RWPE1 (cell line): ENCODE measurements at regions not wholly inside any gene's neighbourhood (a gene's known extent, or its start where the extent isn't known, plus 50 kb on each side); places are given as distances from the start of the nearest gene placed in this dataset.

Experiments used
- CTCF ChIA-PET: fragments of 350-600 bp; sonication (Branson Sonifier 250); formaldehyde crosslinking; extraction: SDS; loops from one replicate; lab custom pipeline; 2021; lab: Yijun Ruan, JAX
- POLR2A ChIA-PET: fragments of 400-600 bp; formaldehyde crosslinking; extraction: SDS; loops from one replicate; lab custom pipeline; 2020; ENCODE audit warnings: antibody characterized with exemption; ENCODE audit not compliant: low non-redundant PET; lab: Yijun Ruan, JAX
- DNase-seq: peaks from one replicate; pipeline ENCODE4 v3.0.0; 2012; ENCODE audit warnings: low spot score
- H3K27ac ChIP-seq: fragments of 450-650 bp; 2 replicates; pipeline ENCODE4 v1.5.1; 2017
- TF ChIP-seq, protein P1 (sequence below): fragments of 450-650 bp; conservative IDR thresholded peaks from 2 replicates; pipeline ENCODE4 v1.5.1; 2017; ENCODE audit warnings: low read depth, mild to moderate bottlenecking

DNA sequence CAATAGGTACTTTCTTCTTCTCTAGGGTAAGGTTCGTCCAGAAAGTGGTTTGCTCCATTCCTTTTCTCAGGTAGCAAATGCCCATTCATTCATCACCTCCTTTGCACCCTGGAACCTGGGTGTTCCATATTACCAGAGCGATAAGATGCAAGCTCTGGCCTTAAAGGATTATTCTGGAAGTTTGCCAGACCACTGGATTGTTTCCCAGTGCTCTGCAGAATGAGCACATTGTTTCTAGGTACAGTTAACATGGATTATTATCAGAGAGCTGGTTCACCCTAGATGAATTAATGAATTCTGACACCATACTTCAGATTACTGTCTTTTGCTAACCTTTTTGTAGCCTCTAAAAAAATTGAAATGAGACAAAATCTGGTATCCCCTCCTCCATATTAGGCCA lies 170.9 kb upstream of the BMP4 start:
- CTCF ChIA-PET: no interaction called here
- POLR2A ChIA-PET: no interaction called here
- no peak for DNase-seq
- TF ChIP-seq, protein P1, sequence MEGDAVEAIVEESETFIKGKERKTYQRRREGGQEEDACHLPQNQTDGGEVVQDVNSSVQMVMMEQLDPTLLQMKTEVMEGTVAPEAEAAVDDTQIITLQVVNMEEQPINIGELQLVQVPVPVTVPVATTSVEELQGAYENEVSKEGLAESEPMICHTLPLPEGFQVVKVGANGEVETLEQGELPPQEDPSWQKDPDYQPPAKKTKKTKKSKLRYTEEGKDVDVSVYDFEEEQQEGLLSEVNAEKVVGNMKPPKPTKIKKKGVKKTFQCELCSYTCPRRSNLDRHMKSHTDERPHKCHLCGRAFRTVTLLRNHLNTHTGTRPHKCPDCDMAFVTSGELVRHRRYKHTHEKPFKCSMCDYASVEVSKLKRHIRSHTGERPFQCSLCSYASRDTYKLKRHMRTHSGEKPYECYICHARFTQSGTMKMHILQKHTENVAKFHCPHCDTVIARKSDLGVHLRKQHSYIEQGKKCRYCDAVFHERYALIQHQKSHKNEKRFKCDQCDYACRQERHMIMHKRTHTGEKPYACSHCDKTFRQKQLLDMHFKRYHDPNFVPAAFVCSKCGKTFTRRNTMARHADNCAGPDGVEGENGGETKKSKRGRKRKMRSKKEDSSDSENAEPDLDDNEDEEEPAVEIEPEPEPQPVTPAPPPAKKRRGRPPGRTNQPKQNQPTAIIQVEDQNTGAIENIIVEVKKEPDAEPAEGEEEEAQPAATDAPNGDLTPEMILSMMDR: no peak
- no peak overlapping the region for H3K27ac ChIP-seq

DNA sequence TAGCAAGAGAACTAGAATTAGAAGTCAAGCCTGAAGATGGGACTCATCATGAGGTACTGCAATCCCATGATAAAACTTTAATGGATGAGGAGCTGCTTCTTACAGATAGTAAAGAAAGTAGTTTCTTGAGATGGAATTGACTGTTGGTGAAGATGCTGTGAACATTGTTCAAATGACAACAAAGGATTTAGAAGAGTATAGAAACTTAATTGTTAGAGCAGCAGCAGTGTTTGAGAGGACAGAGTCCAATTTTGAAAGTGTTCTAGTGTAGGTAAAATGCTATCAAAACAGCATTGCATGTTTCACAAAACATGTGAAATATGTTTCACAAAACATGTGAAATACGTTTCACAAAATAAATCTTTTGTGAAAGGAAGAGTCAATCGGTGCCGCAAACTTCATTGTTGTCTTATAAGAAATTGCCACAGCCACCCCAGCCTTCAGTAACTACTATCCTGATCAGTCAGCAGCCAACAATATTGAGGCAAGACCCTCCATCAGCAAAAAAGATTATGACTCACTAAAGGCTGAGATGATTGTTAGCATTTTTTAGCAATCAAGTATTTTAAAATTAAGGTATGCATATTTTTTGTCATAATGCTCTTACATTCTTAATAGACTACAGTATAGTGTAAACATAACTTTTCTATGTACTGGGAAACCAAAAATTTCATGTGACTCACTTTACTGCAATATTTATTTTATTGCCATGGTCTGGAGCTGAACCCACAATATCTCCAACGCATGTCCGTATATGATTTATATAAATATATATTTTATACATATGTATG lies 173.4 kb upstream of the BMP4 start:
- TF ChIP-seq, protein P1: no peak
- POLR2A ChIA-PET: no interaction called here
- DNase-seq: no peak
- CTCF ChIA-PET: interaction anchor here (0.6 kb wide), 1 partner anchor 17 kb away, joined by 3 read pairs; no protein-coding TSS in a partner anchor
- H3K27ac ChIP-seq: no peak overlapping the region

DNA sequence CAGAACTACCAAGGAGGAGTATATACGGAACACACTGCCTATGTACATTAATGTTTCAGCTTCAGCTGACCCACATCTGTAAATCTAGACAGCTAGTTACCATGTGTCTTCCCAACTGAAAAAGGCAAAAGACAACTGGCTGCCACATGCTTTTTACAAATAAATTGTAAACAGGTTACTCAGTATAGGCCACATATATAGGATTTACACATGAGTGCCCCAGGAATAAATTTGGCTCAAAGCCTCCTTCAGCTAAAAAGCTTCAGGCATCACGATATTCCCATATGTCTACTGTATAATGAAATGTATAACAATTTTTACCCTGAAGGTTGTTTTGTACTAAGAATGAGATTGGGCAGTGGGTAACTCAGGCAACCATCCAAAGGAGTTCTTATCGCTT lies 175.9 kb upstream of the BMP4 start:
- ChIA-PET POLR2A (no interaction called here), CTCF (no interaction called here)

DNA sequence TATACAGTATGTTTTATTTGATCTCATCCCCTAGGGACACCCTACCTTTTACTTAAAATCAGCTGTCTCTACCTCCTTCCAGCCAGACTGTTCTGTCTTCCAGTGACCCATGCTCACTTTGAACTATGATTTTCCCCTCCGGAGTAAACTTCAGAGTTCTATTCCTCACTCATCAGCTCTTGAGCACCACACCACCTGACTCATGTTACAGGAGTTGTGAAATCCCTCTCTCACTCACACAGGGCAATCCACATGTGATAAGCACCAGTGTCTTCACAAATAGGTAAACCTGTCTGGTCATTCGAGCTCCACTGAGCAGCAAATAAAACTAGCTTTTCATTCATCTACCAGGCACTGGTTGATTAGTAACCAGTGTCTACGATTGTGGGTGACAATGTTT lies 177.3 kb upstream of the BMP4 start:
- peak; percentile 40 for DNase-seq
- H3K27ac ChIP-seq: no peak overlapping the region
- ChIA-PET POLR2A (no interaction called here), CTCF (interaction anchor here (0.6 kb wide), 1 partner anchor 15 kb away, joined by 3 read pairs; no protein-coding TSS in a partner anchor)
- TF ChIP-seq, protein P1: no peak

More for the DNA sequence above, 175.9 kb upstream of the BMP4 start:
- no peak for DNase-seq
- TF ChIP-seq, protein P1: no peak
- H3K27ac ChIP-seq: no peak overlapping the region

DNA sequence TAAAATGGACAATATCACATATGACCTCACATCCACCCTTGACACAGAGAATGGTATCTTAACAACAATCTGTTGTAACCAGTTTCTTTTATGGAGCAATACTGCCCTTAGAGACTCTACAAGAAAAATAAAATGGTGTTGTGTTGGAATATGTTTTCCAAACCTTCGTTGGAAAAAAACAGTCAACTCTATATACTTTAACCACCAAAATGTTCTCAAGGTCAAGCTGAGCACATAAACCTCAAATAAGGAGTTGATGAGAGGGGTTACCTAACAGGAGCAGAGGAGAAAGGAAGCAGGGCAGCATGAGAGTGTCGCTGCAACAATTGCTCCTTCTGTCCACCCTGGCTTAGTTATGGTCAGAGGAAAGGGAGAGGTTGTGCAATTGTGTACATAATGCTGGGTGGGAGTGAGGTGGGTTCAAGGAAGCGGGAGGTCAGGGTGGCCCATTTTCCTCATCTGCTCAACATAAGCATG lies 179.2 kb upstream of the BMP4 start:
- ChIA-PET CTCF (no interaction called here), POLR2A (no interaction called here)
- TF ChIP-seq, protein P1: no peak
- no peak overlapping the region for H3K27ac ChIP-seq
- no peak for DNase-seq

DNA sequence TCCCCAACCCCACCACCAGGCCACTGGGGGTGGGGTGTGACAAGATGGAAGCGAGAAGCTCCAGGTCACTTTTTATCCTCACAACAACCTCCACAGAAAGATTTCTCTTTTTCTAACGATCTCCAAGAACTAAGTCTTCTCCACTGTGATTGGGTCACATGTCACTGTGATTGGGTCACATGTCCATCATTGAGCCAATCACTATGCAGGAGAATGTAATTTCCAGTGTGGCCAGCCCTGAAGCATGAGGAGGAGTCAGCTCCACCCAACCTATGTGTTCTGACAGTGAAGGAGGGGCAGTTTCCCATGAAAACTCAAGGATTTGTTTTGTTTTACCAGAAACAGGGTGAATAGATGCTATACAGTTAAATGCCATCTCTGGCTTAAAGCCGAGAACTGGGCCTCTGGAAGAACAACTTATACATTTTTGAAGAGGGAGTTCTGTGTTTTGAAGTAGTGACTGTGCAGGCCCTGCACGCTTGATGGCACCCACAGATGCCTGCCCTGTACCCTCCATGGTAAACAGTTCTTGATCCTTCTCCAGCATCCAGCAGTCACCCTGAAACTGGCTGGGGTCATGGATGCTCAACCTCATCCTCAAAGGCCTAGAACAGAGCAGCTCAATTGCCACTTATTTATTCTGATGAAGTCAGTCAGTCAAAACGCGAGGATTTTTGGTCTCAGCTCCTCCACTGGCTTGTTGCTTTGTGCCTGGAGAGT lies 180.4 kb upstream of the BMP4 start:
- DNase-seq: no peak
- TF ChIP-seq, protein P1: no peak
- ChIA-PET CTCF (no interaction called here), POLR2A (no interaction called here)
- H3K27ac ChIP-seq: no peak overlapping the region
